ES-I3 (cell line): ENCODE measurements at regions not wholly inside any gene's neighbourhood (a gene's known extent, or its start where the extent isn't known, plus 50 kb on each side); places are given as distances from the start of the nearest gene placed in this dataset.

ENCODE experiments used
- H3K36me3 ChIP-seq: 2 replicates; pipeline ENCODE4 v1.6.1; 2013; ENCODE audit warnings: mild to moderate bottlenecking, low read length, control low read depth, moderate library complexity; ENCODE audit not compliant: insufficient read depth
- H3K4me1 ChIP-seq: 2 replicates; pipeline ENCODE4 v1.6.1; 2013; ENCODE audit warnings: mild to moderate bottlenecking, control low read depth, low read length; ENCODE audit not compliant: insufficient read depth
- H3K9ac ChIP-seq: 2 replicates; pipeline ENCODE4 v1.6.1; 2013; ENCODE audit warnings: low read depth, mild to moderate bottlenecking, low read length, moderate library complexity
- H3K9me3 ChIP-seq: 2 replicates; pipeline ENCODE4 v1.6.1; 2013; ENCODE audit warnings: mild to moderate bottlenecking, low read length, moderate library complexity; ENCODE audit not compliant: control insufficient read depth, insufficient read depth

GRCh38 chr13:72208112-72208645, 341.2 kb upstream of the DACH1 start:
- Histone ChIP-seq H3K4me1 (no peaks in the 10 kb centered on the region), H3K9me3 (no peaks in the 10 kb centered on the region), H3K9ac (no peak overlapping the region), H3K36me3 (no peaks in the 10 kb centered on the region)

GRCh38 chr13:72205773-72206172, 338.8 kb upstream of the DACH1 start:
- H3K9me3 ChIP-seq: no peaks in the 10 kb centered on the region
- no peaks in the 10 kb centered on the region for H3K36me3 ChIP-seq
- H3K4me1 ChIP-seq: no peaks in the 10 kb centered on the region

GRCh38 chr13:72204291-72204690, 337.3 kb upstream of the DACH1 start:
- Histone ChIP-seq H3K4me1 (peaks cover 1% of the 10 kb centered on the region; the same call in 1 of the 2 replicates), H3K36me3 (no peaks in the 10 kb centered on the region), H3K9me3 (no peaks in the 10 kb centered on the region)

More at GRCh38 chr13:72205773-72206172, 338.8 kb upstream of the DACH1 start:
- no peak overlapping the region for H3K9ac ChIP-seq

GRCh38 chr13:72201726-72202125, 334.7 kb upstream of the DACH1 start:
- H3K9me3 ChIP-seq: no peaks in the 10 kb centered on the region
- no peak overlapping the region for H3K9ac ChIP-seq
- no peaks in the 10 kb centered on the region for H3K36me3 ChIP-seq
- peaks cover 6% of the 10 kb centered on the region; the same call in 1 of the 2 replicates for H3K4me1 ChIP-seq

More at GRCh38 chr13:72204291-72204690, 337.3 kb upstream of the DACH1 start:
- no peak overlapping the region for H3K9ac ChIP-seq

GRCh38 chr13:72199640-72200039, 332.6 kb upstream of the DACH1 start:
- H3K4me1 ChIP-seq: peaks cover 6% of the 10 kb centered on the region; the same call in 1 of the 2 replicates
- H3K9ac ChIP-seq: no peak overlapping the region
- no peaks in the 10 kb centered on the region for H3K9me3 ChIP-seq
- H3K36me3 ChIP-seq: no peaks in the 10 kb centered on the region

- Histone ChIP-seq H3K9me3 (no peaks in the 10 kb centered on the region), H3K9ac (no peak overlapping the region), H3K4me1 (peaks cover 6% of the 10 kb centered on the region; the same call in 1 of the 2 replicates), H3K36me3 (no peaks in the 10 kb centered on the region)
Observed at GRCh38 chr13:72198967-72199560, 332.1 kb upstream of the DACH1 start.

GRCh38 chr13:72198042-72198441, 331.0 kb upstream of the DACH1 start:
- no peaks in the 10 kb centered on the region for H3K9me3 ChIP-seq

GRCh38 chr13:72195044-72195704, 328.2 kb upstream of the DACH1 start:
- Histone ChIP-seq H3K4me1 (peaks cover 6% of the 10 kb centered on the region; the same call in 1 of the 2 replicates), H3K36me3 (no peaks in the 10 kb centered on the region), H3K9ac (no peak overlapping the region), H3K9me3 (no peaks in the 10 kb centered on the region)

More at GRCh38 chr13:72198042-72198441, 331.0 kb upstream of the DACH1 start:
- Histone ChIP-seq H3K9ac (no peak overlapping the region), H3K4me1 (peaks cover 6% of the 10 kb centered on the region; the same call in 1 of the 2 replicates), H3K36me3 (no peaks in the 10 kb centered on the region)

- Histone ChIP-seq H3K9me3 (no peaks in the 10 kb centered on the region), H3K36me3 (no peaks in the 10 kb centered on the region), H3K9ac (no peak overlapping the region), H3K4me1 (peaks cover 6% of the 10 kb centered on the region; the same call in 1 of the 2 replicates)
Observed at GRCh38 chr13:72194523-72194922, 327.5 kb upstream of the DACH1 start.

- Histone ChIP-seq H3K9me3 (no peaks in the 10 kb centered on the region), H3K9ac (no peak overlapping the region), H3K4me1 (no peaks in the 10 kb centered on the region), H3K36me3 (no peaks in the 10 kb centered on the region)
Observed at GRCh38 chr13:72186730-72187422, 319.9 kb upstream of the DACH1 start.

GRCh38 chr13:72185776-72186175, 318.8 kb upstream of the DACH1 start:
- Histone ChIP-seq H3K9ac (no peak overlapping the region), H3K4me1 (no peaks in the 10 kb centered on the region), H3K36me3 (no peaks in the 10 kb centered on the region), H3K9me3 (no peaks in the 10 kb centered on the region)

- H3K4me1 ChIP-seq: no peaks in the 10 kb centered on the region
- no peaks in the 10 kb centered on the region for H3K9me3 ChIP-seq
- H3K36me3 ChIP-seq: no peaks in the 10 kb centered on the region
- no peak overlapping the region for H3K9ac ChIP-seq
Observed at GRCh38 chr13:72181661-72182060, 314.7 kb upstream of the DACH1 start.

GRCh38 chr13:72180253-72180952, 313.4 kb upstream of the DACH1 start:
- Histone ChIP-seq H3K36me3 (no peaks in the 10 kb centered on the region), H3K4me1 (no peaks in the 10 kb centered on the region), H3K9me3 (no peaks in the 10 kb centered on the region), H3K9ac (no peak overlapping the region)

GRCh38 chr13:72174549-72174948, 307.5 kb upstream of the DACH1 start:
- no peaks in the 10 kb centered on the region for H3K36me3 ChIP-seq
- no peaks in the 10 kb centered on the region for H3K4me1 ChIP-seq
- H3K9ac ChIP-seq: no peak overlapping the region
- no peaks in the 10 kb centered on the region for H3K9me3 ChIP-seq
